ENCODE measurements at regions not wholly inside any gene's neighbourhood (a gene's known extent, or its start where the extent isn't known, plus 50 kb on each side); places are given as distances from the start of the nearest gene placed in this dataset.

DNA sequence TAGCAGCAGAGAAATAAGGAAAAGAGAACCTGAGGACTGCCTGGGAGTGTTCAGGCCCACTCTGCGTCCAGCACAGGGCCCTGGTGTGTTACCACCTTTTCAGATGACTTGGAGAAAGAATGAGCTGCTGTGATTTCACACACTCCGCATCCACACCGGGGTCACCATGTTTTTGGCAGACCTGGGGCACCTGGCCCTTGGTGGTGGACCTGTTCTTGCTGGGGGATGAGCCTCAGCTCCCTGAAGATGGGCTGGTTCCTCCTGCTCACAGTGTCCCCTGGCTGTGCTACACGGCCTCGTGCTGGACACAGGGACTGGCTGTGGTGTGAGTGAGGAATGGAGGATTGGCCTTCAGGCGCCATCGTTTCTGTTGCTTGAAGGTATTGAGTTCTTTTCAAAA lies 1381.4 kb downstream of the TBC1D22A start:
- H3K9ac ChIP-seq = no peak overlapping the region
- no peaks in the 10 kb centered on the region for H3K36me3 ChIP-seq
- peaks cover 0 to 16% (median 0%) of the 10 kb centered on the region in 11 experiments; a peak in 3 of 22 replicates for H4K20me1 ChIP-seq
- TF ChIP-seq Cebpa-rat (IDR thresholded peaks at IDR 0.05) = no peak
- H3K27me3 ChIP-seq = no peaks in the 10 kb centered on the region
- no peak overlapping the region for H3K4me2 ChIP-seq
- H3K4me3 ChIP-seq = no peak overlapping the region
- peaks cover 0 to 22% (median 15%) of the 10 kb centered on the region in 10 experiments; a peak in 15 of 20 replicates for H3K4me1 ChIP-seq
- no peaks in the 10 kb centered on the region for H3K9me3 ChIP-seq (replicated peaks in 1 of 11)
- no peak overlapping the region for H3K27ac ChIP-seq

DNA sequence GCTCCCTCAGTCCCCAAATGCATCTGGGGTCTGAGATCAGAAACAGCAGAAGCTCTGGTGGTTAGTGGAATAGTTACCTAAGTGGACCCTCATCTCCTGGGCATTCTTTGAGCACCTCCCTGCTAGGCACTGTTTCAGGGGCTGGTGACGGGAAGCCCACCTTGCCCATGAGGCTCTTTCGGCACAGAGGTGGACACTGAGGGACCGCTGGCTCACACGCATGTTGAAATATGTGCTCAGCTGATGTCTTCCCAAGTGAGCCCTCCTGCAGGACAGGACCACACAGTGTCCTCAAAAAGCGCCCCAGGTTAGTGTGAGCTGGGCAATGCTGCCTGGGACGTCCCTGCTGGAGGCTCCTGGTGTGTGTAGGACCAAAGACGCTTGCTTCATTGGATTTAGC lies 1379.9 kb downstream of the TBC1D22A start:
- H3K36me3 ChIP-seq = no peaks in the 10 kb centered on the region
- H3K9ac ChIP-seq = no peak overlapping the region
- H3K4me3 ChIP-seq = no peak overlapping the region
- H3K27me3 ChIP-seq = no peaks in the 10 kb centered on the region
- H3K9me3 ChIP-seq (replicated peaks in 1 of 11) = no peaks in the 10 kb centered on the region
- H4K20me1 ChIP-seq = peaks cover 0 to 9% (median 0%) of the 10 kb centered on the region in 11 experiments; a peak in 3 of 22 replicates
- peaks cover 0 to 24% (median 16%) of the 10 kb centered on the region in 10 experiments; a peak in 15 of 20 replicates for H3K4me1 ChIP-seq
- no peak overlapping the region for H3K27ac ChIP-seq
- H3K4me2 ChIP-seq = no peak overlapping the region
- TF ChIP-seq Cebpa-rat (IDR thresholded peaks at IDR 0.05) = no peak

DNA sequence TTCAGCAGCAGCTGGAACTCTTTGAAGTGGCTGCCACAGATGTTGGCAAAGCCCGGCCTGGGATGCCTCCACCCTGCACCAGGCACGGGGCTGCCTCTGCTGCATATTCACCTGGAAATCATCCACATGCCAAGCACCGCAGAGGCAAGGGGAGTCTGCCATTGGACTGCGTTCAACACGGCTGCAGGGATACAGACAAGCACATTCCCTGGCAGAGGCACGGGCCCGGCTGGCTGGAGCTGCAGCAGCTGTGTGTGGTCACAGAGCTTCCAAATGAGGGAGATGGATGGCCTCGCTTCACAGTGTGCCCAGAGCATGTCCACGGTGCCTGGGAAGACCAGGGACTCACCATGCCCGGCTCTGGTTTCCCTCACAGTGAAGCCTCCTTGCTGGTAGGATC lies 1378.9 kb downstream of the TBC1D22A start:
- Histone ChIP-seq H3K9me3 (replicated peaks in 1 of 11) (no peaks in the 10 kb centered on the region), H3K9ac (no peak overlapping the region), H3K36me3 (no peaks in the 10 kb centered on the region), H4K20me1 (peaks cover 0 to 9% (median 0%) of the 10 kb centered on the region in 11 experiments; a peak in 2 of 22 replicates), H3K27me3 (no peaks in the 10 kb centered on the region), H3K4me1 (peaks cover 0 to 19% (median 13%) of the 10 kb centered on the region in 10 experiments; a peak in 15 of 20 replicates), H3K4me3 (no peak overlapping the region), H3K4me2 (no peak overlapping the region), H3K27ac (no peak overlapping the region)
- TF ChIP-seq Cebpa-rat (IDR thresholded peaks at IDR 0.05) = no peak

DNA sequence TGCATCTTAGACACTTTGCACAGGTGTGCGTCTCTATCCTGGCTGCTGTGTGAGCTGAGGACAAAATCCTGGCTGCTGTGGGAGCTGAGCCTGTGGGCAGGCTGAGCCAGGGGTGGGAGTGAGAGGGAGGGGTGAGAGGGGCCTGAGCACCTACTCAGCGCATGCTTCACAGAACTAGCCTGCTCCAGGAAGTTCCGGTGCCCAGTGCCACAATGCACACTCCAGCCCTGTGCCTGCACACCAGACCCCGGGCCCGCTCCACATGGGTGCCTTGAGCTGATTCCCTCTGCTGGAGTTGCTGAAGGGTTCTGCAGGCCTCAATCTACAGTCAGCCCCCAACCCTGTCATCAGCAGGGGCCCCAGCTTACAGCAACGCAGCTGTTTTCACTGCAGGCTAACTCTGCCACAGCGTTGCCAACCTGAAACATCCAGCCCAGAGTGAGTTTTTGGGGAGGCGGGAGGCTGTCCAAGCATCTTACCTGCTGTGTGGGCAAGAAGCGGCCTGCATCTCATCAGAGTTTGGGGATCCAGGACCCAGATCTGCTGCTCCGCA lies 1377.9 kb downstream of the TBC1D22A start:
- no peak overlapping the region for H3K4me3 ChIP-seq
- no peaks in the 10 kb centered on the region for H3K27me3 ChIP-seq
- no peaks in the 10 kb centered on the region for H3K9me3 ChIP-seq (replicated peaks in 1 of 11)
- no peak overlapping the region for H3K9ac ChIP-seq
- H3K4me1 ChIP-seq = peaks cover 0 to 10% (median 8%) of the 10 kb centered on the region in 10 experiments; a peak in 15 of 20 replicates
- H3K27ac ChIP-seq = no peak overlapping the region
- no peak overlapping the region for H3K4me2 ChIP-seq
- peaks cover 0 to 9% (median 0%) of the 10 kb centered on the region in 11 experiments; a peak in 1 of 22 replicates for H4K20me1 ChIP-seq
- TF ChIP-seq Cebpa-rat (IDR thresholded peaks at IDR 0.05) = no peak
- no peaks in the 10 kb centered on the region for H3K36me3 ChIP-seq

DNA sequence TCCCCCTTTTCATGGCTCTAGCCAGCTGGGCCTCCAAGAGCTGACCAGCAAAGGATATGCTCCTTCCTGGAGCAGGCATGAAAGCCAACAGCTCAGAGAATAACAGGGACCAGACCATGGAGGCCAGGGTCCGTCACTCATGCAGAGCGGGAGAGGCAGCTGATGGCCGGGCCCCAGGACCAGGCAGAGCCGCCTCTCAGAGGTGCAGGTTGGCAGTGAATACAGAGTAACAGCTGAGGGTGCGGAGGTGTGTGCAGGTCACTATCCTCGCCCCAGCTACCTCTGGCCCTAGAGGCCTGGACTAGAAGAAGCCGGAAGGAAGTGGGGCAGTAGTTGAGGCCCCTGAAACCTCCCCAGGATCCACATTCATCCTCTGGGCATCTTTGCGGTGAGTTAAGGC lies 1377.3 kb downstream of the TBC1D22A start:
- Histone ChIP-seq H3K27me3 (no peaks in the 10 kb centered on the region), H4K20me1 (peaks cover 0 to 9% (median 0%) of the 10 kb centered on the region in 11 experiments; a peak in 1 of 22 replicates), H3K36me3 (no peaks in the 10 kb centered on the region), H3K9me3 (replicated peaks in 1 of 11) (peaks cover 0 to under 1% (median 0%) of the 10 kb centered on the region in 11 experiments; a peak in 1 of 22 replicates), H3K4me2 (0 out of 22 replicates have a peak overlapping the region, but pooled peaks of 1 of the 11 experiments have one; percentile 36), H3K27ac (no peak overlapping the region), H3K9ac (no peak overlapping the region), H3K4me3 (no peak overlapping the region), H3K4me1 (peaks cover 0 to 9% (median 8%) of the 10 kb centered on the region in 10 experiments; a peak in 15 of 20 replicates)
- TF ChIP-seq Cebpa-rat (IDR thresholded peaks at IDR 0.05) = no peak

DNA sequence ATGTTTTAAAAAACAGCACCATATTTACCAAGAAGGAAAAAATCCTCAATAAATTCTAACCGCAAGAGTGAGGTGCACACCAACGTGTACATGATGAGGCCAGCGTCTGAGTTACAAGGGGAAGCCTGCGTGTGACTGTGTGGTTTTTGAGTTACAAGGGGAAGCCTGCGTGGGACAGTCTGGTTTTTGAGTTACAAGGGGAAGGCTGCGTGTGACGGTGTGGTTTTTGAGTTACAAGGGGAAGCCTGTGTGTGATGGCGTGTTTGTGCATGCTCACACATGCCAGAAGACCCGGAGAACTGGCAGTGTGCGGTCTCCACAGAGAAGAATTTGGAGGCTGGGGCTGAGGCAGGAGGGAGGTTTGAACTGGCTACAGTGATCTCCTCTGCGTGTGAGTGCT lies 1376.4 kb downstream of the TBC1D22A start:
- Histone ChIP-seq H3K36me3 (no peaks in the 10 kb centered on the region), H3K27me3 (no peaks in the 10 kb centered on the region), H3K4me2 (peak overlapping the region in 9 of 11 experiments; percentile 1 to 46 (median 35); a peak in 9 of 22 replicates), H3K9ac (no peak overlapping the region), H3K27ac (no peak overlapping the region), H3K9me3 (replicated peaks in 1 of 11) (peaks cover 4 to 10% (median 6%) of the 10 kb centered on the region in 11 experiments; a peak in 15 of 22 replicates), H4K20me1 (peaks cover 0 to 9% (median 0%) of the 10 kb centered on the region in 11 experiments; a peak in 1 of 22 replicates), H3K4me1 (peaks cover 0 to 9% (median 8%) of the 10 kb centered on the region in 10 experiments; a peak in 15 of 20 replicates), H3K4me3 (no peak overlapping the region)
- TF ChIP-seq Cebpa-rat (IDR thresholded peaks at IDR 0.05) = no peak

DNA sequence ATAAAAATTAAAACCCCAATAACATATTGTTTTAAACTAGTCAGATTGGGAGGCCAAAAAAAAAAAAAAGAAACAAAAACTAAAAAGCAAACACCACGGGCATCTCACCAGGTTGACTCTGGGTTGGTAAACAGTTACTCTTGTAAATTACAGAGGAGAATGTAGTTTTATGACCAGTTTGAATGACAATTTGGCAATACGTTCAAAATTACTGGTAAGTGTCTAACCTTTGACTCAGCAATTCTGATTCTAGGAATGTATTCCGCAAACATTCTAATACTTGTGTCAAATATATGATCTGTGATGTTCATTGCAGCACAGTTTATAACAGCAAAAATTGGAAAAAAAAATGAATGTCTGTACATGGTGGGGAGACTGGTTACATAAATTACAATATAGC lies 1376.0 kb downstream of the TBC1D22A start:
- H3K9ac ChIP-seq = no peak overlapping the region
- no peak overlapping the region for H3K27ac ChIP-seq
- no peak for TF ChIP-seq Cebpa-rat (IDR thresholded peaks at IDR 0.05)
- H3K9me3 ChIP-seq (replicated peaks in 1 of 11) = peaks cover 5 to 12% (median 7%) of the 10 kb centered on the region in 11 experiments; a peak in 15 of 22 replicates
- peaks cover 0 to 9% (median 0%) of the 10 kb centered on the region in 11 experiments; a peak in 1 of 22 replicates for H4K20me1 ChIP-seq
- peak overlapping the region in 1 of 11 experiments; percentile 35; a peak in 1 of 22 replicates for H3K4me2 ChIP-seq
- no peaks in the 10 kb centered on the region for H3K36me3 ChIP-seq
- H3K27me3 ChIP-seq = no peaks in the 10 kb centered on the region
- no peak overlapping the region for H3K4me3 ChIP-seq
- H3K4me1 ChIP-seq = peaks cover 0 to 9% (median 8%) of the 10 kb centered on the region in 10 experiments; a peak in 15 of 20 replicates

DNA sequence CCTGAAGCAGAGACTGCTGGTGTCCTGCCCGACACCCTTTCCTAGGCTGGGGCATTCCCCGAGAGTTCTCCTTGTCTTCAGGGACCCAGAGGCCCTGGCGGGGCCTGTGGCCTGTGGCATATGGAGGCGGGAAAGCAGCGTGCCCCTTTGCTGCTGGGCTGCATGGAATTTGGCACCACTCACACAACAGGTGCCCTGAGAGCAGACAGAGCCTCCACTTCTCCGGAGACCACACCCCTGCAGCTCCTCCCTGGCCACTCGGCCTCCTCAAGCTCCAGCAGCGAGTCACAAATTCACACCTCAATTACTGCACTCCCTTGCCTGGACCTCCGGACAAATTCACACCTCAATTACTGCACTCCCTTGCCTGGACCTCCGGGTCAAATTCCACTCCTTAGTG lies 1375.2 kb downstream of the TBC1D22A start:
- H3K4me3 ChIP-seq = no peak overlapping the region
- TF ChIP-seq Cebpa-rat (IDR thresholded peaks at IDR 0.05) = no peak
- peaks cover 0 to 9% (median 0%) of the 10 kb centered on the region in 11 experiments; a peak in 1 of 22 replicates for H4K20me1 ChIP-seq
- no peaks in the 10 kb centered on the region for H3K36me3 ChIP-seq
- no peaks in the 10 kb centered on the region for H3K27me3 ChIP-seq
- peaks cover 0 to 9% (median 8%) of the 10 kb centered on the region in 10 experiments; a peak in 15 of 20 replicates for H3K4me1 ChIP-seq
- no peak overlapping the region for H3K27ac ChIP-seq
- H3K9me3 ChIP-seq (replicated peaks in 1 of 11) = peaks cover 5 to 12% (median 7%) of the 10 kb centered on the region in 11 experiments; a peak in 15 of 22 replicates
- H3K4me2 ChIP-seq = no peak overlapping the region
- no peak overlapping the region for H3K9ac ChIP-seq

DNA sequence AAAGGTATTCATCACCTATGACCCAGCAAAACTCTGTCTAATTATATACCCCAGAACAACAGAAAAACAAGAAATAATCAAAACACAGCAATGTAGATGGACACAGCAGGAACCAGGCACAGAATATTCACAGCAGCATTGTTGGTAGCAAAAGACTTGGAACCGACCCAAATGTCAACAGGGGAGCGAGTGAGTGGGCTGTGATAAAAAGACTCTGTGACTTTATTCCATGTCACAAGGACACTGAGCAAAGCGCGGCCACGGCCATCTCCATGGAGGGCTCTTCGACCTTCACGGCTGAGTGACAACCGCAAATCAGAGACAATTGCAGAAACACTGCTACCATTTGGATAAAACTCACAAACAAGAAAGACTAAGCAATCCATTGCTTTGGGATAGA lies 1373.1 kb downstream of the TBC1D22A start:
- peaks cover 0 to 9% (median 8%) of the 10 kb centered on the region in 10 experiments; a peak in 15 of 20 replicates for H3K4me1 ChIP-seq
- no peaks in the 10 kb centered on the region; a peak in 1 of 22 replicates for H4K20me1 ChIP-seq

More for the DNA sequence above, 1373.1 kb downstream of the TBC1D22A start:
- no peak overlapping the region for H3K27ac ChIP-seq
- H3K9me3 ChIP-seq (replicated peaks in 1 of 11) = peaks cover 5 to 12% (median 7%) of the 10 kb centered on the region in 11 experiments; a peak in 15 of 22 replicates
- no peaks in the 10 kb centered on the region for H3K36me3 ChIP-seq
- H3K4me2 ChIP-seq = no peak overlapping the region
- no peak for TF ChIP-seq Cebpa-rat (IDR thresholded peaks at IDR 0.05)
- no peak overlapping the region for H3K9ac ChIP-seq
- no peaks in the 10 kb centered on the region for H3K27me3 ChIP-seq
- H3K4me3 ChIP-seq = no peak overlapping the region
